MM.1S (cell line): ENCODE measurements at regions not wholly inside any gene's neighbourhood (a gene's known extent, or its start where the extent isn't known, plus 50 kb on each side); places are given as distances from the start of the nearest gene placed in this dataset.

Source experiments
- DNase-seq: peaks from one replicate; pipeline ENCODE4 v3.0.0-alpha.2; 2015
- H2AFZ ChIP-seq: fragments of 300-600 bp; sonication (generic); 2 replicates; pipeline ENCODE4 v1.6.0; 2016; ENCODE audit warnings: antibody characterized with exemption, low read length
- H3F3A ChIP-seq: fragments of 300-600 bp; sonication (generic); 2 replicates; pipeline ENCODE4 v1.6.1; 2016; ENCODE audit warnings: mild to moderate bottlenecking, antibody characterized with exemption, low read length, moderate library complexity, mixed read lengths; ENCODE audit not compliant: insufficient read depth
- H3K27ac ChIP-seq: fragments of 300-600 bp; sonication (generic); 2 replicates; pipeline ENCODE4 v1.5.1; 2016; ENCODE audit warnings: mild to moderate bottlenecking, low read length
- H3K27me3 ChIP-seq: fragments of 300-600 bp; sonication (generic); replicated peaks from 2 replicates; pipeline ENCODE4 v1.6.0; 2016; ENCODE audit warnings: low read length; ENCODE audit not compliant: insufficient read depth
- H3K36me3 ChIP-seq: fragments of 300-600 bp; sonication (generic); replicated peaks from 2 replicates; pipeline ENCODE4 v1.6.1; 2016; ENCODE audit warnings: mild to moderate bottlenecking, low read length, mixed read lengths; ENCODE audit not compliant: insufficient read depth
- H3K4me1 ChIP-seq: fragments of 300-600 bp; sonication (generic); 2 replicates; pipeline ENCODE4 v1.6.1; 2016; ENCODE audit warnings: low read length, mixed read lengths
- H3K4me2 ChIP-seq: fragments of 300-600 bp; sonication (generic); 2 replicates; pipeline ENCODE4 v1.6.0; 2016; ENCODE audit warnings: low read depth, low read length
- H3K4me3 ChIP-seq: fragments of 300-600 bp; sonication (generic); 2 replicates; pipeline ENCODE4 v1.5.1; 2016; ENCODE audit warnings: low read length, mixed read lengths
- H3K79me2 ChIP-seq: fragments of 300-600 bp; sonication (generic); 2 replicates; pipeline ENCODE4 v1.6.1; 2016; ENCODE audit warnings: mixed run types, low read length, mixed read lengths
- H3K9ac ChIP-seq: fragments of 300-600 bp; sonication (generic); 2 replicates; pipeline ENCODE4 v1.6.1; 2016; ENCODE audit warnings: low read length, mixed read lengths
- H3K9me2 ChIP-seq: fragments of 300-600 bp; sonication (generic); replicated peaks from 2 replicates; pipeline ENCODE4 v1.6.1; 2016; ENCODE audit warnings: mild to moderate bottlenecking, low read length, mixed read lengths; ENCODE audit not compliant: insufficient read depth
- H3K9me3 ChIP-seq: fragments of 300-600 bp; sonication (generic); replicated peaks from 2 replicates; pipeline ENCODE4 v1.6.1; 2016; ENCODE audit warnings: mild to moderate bottlenecking, low read length, mixed read lengths; ENCODE audit not compliant: insufficient read depth
- H4K20me1 ChIP-seq: fragments of 300-600 bp; sonication (generic); 2 replicates; pipeline ENCODE4 v1.6.1; 2016; ENCODE audit warnings: mild to moderate bottlenecking, low read length, moderate library complexity, mixed read lengths; ENCODE audit not compliant: insufficient read depth
- CTCF ChIP-seq: fragments of 300-600 bp; sonication (generic); IDR thresholded peaks from 2 replicates; pipeline ENCODE4 v1.5.1; 2016; ENCODE audit warnings: antibody characterized with exemption, low read length, mixed read lengths
- EZH2 ChIP-seq: fragments of 300-600 bp; sonication (generic); optimal IDR thresholded peaks from 2 replicates; pipeline ENCODE3; 2017; ENCODE audit warnings: low read depth, mild to moderate bottlenecking, antibody characterized with exemption, low read length, mixed read lengths
- EZH2phosphoT487 ChIP-seq: fragments of 300-600 bp; sonication (generic); IDR thresholded peaks from 2 replicates; pipeline ENCODE4 v1.6.1; 2018; ENCODE audit warnings: antibody characterized with exemption, low read length

- Histone ChIP-seq H3K27me3 (no peaks in the 10 kb centered on the region), H3F3A (peaks cover 7% of the 10 kb centered on the region), H3K79me2 (no peaks in the 10 kb centered on the region), H3K4me1 (peaks cover 8% of the 10 kb centered on the region; the same call in 1 of the 2 replicates), H4K20me1 (no peaks in the 10 kb centered on the region), H3K9ac (no peak overlapping the region), H3K9me2 (no peaks in the 10 kb centered on the region), H3K4me2 (no peak overlapping the region), H2AFZ (no peak overlapping the region), H3K36me3 (no peaks in the 10 kb centered on the region), H3K27ac (no peak overlapping the region), H3K4me3 (no peak overlapping the region), H3K9me3 (no peaks in the 10 kb centered on the region)
- DNase-seq = no peak
- no peak for TF ChIP-seq CTCF
- no peak for TF ChIP-seq EZH2phosphoT487
- TF ChIP-seq EZH2 = no peak
These were observed 106.7 kb downstream of the FOXI3 start for GRCh38 chr2:88345842-88346241.

GRCh38 chr2:88342749-88343148 lies 109.7 kb downstream of the FOXI3 start:
- H3F3A ChIP-seq = peaks cover 7% of the 10 kb centered on the region
- peaks cover 8% of the 10 kb centered on the region; the same call in 1 of the 2 replicates for H3K4me1 ChIP-seq
- peak overlapping the region; percentile 68 for H2AFZ ChIP-seq
- no peak overlapping the region; the same call in 1 of the 2 replicates for H3K27ac ChIP-seq
- H3K9me3 ChIP-seq = no peaks in the 10 kb centered on the region
- no peaks in the 10 kb centered on the region for H3K9me2 ChIP-seq
- peak; percentile 68 for DNase-seq
- H3K79me2 ChIP-seq = no peaks in the 10 kb centered on the region
- H4K20me1 ChIP-seq = no peaks in the 10 kb centered on the region
- 0 out of 2 replicates have a peak overlapping the region, but pooled peaks have one; percentile 5 for H3K4me3 ChIP-seq
- no peaks in the 10 kb centered on the region for H3K27me3 ChIP-seq
- H3K36me3 ChIP-seq = no peaks in the 10 kb centered on the region
- no peak for TF ChIP-seq EZH2
- TF ChIP-seq EZH2phosphoT487 = no peak
- no peak for TF ChIP-seq CTCF
- no peak overlapping the region for H3K9ac ChIP-seq
- peak overlapping the region; percentile 58 for H3K4me2 ChIP-seq

DNA sequence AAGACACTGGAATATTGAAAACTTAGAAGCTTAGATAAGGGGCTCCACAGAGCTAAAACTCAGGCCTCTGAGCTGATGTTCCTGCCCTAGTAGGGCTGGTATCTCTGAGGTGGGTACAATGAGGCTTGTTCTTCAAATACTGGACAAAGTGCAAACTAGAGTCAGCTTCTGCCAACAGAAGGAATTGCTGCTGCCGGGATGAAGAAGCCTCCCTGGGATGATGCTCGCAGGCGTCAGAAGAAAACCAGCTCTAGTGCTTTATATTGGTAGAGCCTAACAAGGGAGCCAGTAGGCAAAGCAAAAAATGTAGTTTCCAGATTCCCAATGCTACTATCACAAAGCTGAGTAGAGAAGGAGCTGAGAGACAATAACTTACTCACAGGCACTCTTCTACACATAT lies 118.1 kb downstream of the FOXI3 start:
- no peaks in the 10 kb centered on the region for H3K79me2 ChIP-seq
- H3K9me3 ChIP-seq = no peaks in the 10 kb centered on the region
- H3K4me2 ChIP-seq = no peak overlapping the region
- no peaks in the 10 kb centered on the region for H4K20me1 ChIP-seq
- DNase-seq = no peak
- H3K27me3 ChIP-seq = no peaks in the 10 kb centered on the region
- no peak for TF ChIP-seq EZH2phosphoT487
- no peak for TF ChIP-seq EZH2
- TF ChIP-seq CTCF = no peak
- no peaks in the 10 kb centered on the region for H3K4me1 ChIP-seq
- no peaks in the 10 kb centered on the region for H3K9me2 ChIP-seq
- no peak overlapping the region for H3K4me3 ChIP-seq
- H2AFZ ChIP-seq = no peak overlapping the region
- no peak overlapping the region for H3K27ac ChIP-seq
- H3K36me3 ChIP-seq = no peaks in the 10 kb centered on the region
- no peaks in the 10 kb centered on the region for H3F3A ChIP-seq
- no peak overlapping the region for H3K9ac ChIP-seq

DNA sequence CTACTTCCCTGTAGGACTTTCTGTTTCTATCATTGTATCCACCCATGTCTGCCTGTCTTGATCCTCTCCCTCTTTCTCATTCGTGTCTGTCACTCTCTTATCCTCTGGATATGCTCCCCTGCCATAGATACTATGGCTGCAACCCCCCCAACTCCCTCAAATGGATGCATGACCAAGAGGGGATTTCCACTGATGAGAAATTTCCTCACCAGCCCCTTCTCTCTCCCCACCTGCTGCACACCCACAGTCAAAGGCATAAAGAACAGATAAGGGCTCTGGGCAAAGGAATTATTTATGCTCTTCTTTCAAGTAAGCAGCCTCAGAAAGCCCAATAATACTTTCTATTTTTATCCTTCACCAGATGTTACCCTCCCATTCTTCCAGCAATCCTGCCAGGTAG lies 121.3 kb downstream of the FOXI3 start:
- no peaks in the 10 kb centered on the region for H3K27me3 ChIP-seq
- H3K4me1 ChIP-seq = no peaks in the 10 kb centered on the region
- TF ChIP-seq CTCF = no peak
- TF ChIP-seq EZH2phosphoT487 = no peak
- no peak for TF ChIP-seq EZH2
- no peaks in the 10 kb centered on the region for H3K9me2 ChIP-seq
- H3K9ac ChIP-seq = no peak overlapping the region
- H3K4me3 ChIP-seq = no peak overlapping the region
- no peaks in the 10 kb centered on the region for H3K9me3 ChIP-seq
- H3K36me3 ChIP-seq = no peaks in the 10 kb centered on the region
- no peaks in the 10 kb centered on the region for H3F3A ChIP-seq
- H2AFZ ChIP-seq = no peak overlapping the region
- no peak overlapping the region for H3K4me2 ChIP-seq
- no peaks in the 10 kb centered on the region for H4K20me1 ChIP-seq
- no peaks in the 10 kb centered on the region for H3K79me2 ChIP-seq
- DNase-seq = no peak
- H3K27ac ChIP-seq = no peak overlapping the region
